Thoracic aorta (tissue), 2 donors: ENCODE measurements at regions not wholly inside any gene's neighbourhood (a gene's known extent, or its start where the extent isn't known, plus 50 kb on each side); places are given as distances from the start of the nearest gene placed in this dataset.

ENCODE experiments used
- ATAC-seq: fragments of 150-250 bp; one replicate; pipeline ENCODE4 v1.8.0; 2017; ENCODE audit warnings: low read depth; ENCODE audit not compliant: insufficient number of reproducible peaks, low FRiP score
- DNase-seq: peaks from one replicate; pipeline ENCODE4 v3.0.0-alpha.2; 2020; ENCODE audit warnings: low spot score
- H3K27ac ChIP-seq, 2 donors: fragments of 200-600 bp; sonication (generic); 1 replicate in 1 of 2; 2 replicates in 1 of 2; pipeline ENCODE4 v1.5.1; 2016; ENCODE audit warnings: mild to moderate bottlenecking in 2 of 2, moderate library complexity in 2 of 2
- H3K27me3 ChIP-seq: fragments of 200-600 bp; sonication (generic); replicated peaks from 2 replicates; pipeline ENCODE4 v1.6.0; 2016; ENCODE audit warnings: mild to moderate bottlenecking; ENCODE audit not compliant: insufficient read depth
- H3K36me3 ChIP-seq: fragments of 200-600 bp; sonication (generic); one replicate; pipeline ENCODE4 v1.5.1; 2016
- H3K4me1 ChIP-seq, 2 donors: fragments of 200-600 bp; sonication (generic); 1 replicate in 1 of 2; 2 replicates in 1 of 2; pipeline versions ENCODE4 v1.5.1 to v1.6.0; 2016; ENCODE audit warnings: low read depth in 2 of 2, mild to moderate bottlenecking in 1 of 2; ENCODE audit not compliant: control insufficient read depth in 1 of 2
- H3K4me3 ChIP-seq: fragments of 200-600 bp; sonication (generic); 2 replicates; pipeline ENCODE4 v1.5.1; 2016; ENCODE audit warnings: mild to moderate bottlenecking
- H3K9me3 ChIP-seq: fragments of 200-600 bp; sonication (generic); 2 replicates; pipeline ENCODE4 v1.5.1; 2016
- CTCF ChIP-seq: fragments of 200-600 bp; sonication (generic); IDR thresholded peaks from one replicate; pipeline ENCODE4 v1.5.1; 2019; ENCODE audit warnings: antibody characterized with exemption

DNA sequence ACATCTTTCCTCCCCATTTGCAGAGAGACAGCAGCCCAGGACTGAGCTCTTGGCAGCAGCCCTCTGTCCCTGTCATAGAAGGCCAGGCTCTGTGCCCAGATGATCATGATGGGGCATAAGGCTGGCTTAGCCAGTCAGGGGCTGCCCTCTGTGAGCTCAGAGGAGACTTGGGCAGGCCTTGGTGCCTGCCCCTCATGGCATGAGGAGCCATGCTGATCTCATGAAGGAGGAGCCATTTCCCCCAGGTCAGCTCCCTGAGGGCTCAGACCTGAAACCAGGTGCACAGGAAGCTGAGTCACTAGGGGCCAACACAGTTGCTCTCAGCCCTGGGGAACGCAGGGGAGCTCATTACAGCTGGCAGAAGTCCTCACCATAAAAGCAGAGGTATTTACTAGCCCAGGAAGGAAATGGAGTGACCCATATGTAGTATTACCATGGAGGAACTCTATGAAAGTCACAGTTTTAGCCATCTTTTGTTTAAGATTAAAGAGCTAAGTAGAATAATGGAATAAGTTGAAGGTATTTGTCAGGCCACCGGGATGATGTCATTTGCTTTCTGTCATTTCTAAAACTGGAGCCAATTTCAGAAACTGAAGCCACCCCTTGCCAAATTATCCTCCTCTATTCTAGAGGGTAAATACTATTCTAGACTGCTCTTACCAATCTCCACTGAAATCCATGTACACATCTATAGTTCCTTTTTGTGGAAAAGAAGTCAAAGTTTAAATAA, 362.4 kb upstream of the ZNF32 start:
- H3K36me3 ChIP-seq, result no peaks in the 10 kb centered on the region
- H3K27me3 ChIP-seq, result no peaks in the 10 kb centered on the region
- no peak overlapping the region for H3K4me3 ChIP-seq
- H3K4me1 ChIP-seq, result peaks cover 13 to 51% of the 10 kb centered on the region in 2 donors
- TF ChIP-seq CTCF, result no peak
- no peaks in the 10 kb centered on the region for H3K9me3 ChIP-seq
- DNase-seq (no peak), ATAC-seq (no peak)
- peak overlapping the region; percentile 14 to 48 for H3K27ac ChIP-seq

- peaks cover 13 to 42% of the 10 kb centered on the region in 2 donors for H3K4me1 ChIP-seq
- H3K36me3 ChIP-seq, result no peaks in the 10 kb centered on the region
- no peak for TF ChIP-seq CTCF
- no peak for ATAC-seq
- DNase-seq, result no peak
- H3K27ac ChIP-seq, result peak overlapping the region in 1 of 2 donors; percentile 64
- H3K9me3 ChIP-seq, result no peaks in the 10 kb centered on the region
- H3K4me3 ChIP-seq, result no peak overlapping the region
- no peaks in the 10 kb centered on the region for H3K27me3 ChIP-seq
These were observed 361.4 kb upstream of the ZNF32 start for GRCh38 chr10:44009891-44010632.

- Histone ChIP-seq H3K27ac (peak overlapping the region; percentile 64 to 74), H3K4me3 (peak overlapping the region; percentile 12)
- no peak for DNase-seq
These were observed 360.4 kb upstream of the ZNF32 start for GRCh38 chr10:44008917-44009709.

DNA sequence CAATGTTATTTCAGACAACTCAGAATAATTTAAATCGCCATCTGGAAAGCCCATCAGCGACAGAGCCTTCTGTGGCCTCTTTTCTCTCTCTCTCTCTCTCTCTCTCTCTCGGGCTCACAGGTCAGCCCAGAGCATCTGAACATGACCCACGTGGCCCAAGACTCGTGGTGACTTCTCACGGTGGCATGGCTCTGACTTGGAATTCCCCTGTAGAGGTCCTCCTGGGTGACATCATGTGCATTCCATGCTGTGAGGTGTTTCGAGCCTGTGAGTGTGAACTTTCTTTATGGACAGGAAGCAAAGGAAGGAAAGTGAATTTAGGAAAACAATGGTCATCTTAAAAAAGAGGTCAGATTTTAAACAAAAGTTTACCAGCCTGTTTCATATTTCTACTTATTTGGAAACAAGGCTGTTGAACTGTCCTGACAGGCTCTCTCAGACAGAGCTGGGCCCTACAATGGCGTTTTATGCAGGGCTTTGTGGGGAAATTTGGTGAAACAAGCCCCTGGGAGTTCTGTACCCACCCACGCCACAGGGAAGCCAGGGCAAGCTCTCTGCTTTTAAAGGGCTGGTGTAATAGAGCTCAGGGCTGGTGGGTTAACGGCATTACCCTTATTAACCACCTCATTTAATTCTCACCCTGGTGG, 359.7 kb upstream of the ZNF32 start:
- H3K27me3 ChIP-seq, result no peaks in the 10 kb centered on the region
- ATAC-seq, result no peak
- DNase-seq, result no peak
- no peaks in the 10 kb centered on the region for H3K9me3 ChIP-seq
- no peak for TF ChIP-seq CTCF
- H3K27ac ChIP-seq, result peak overlapping the region; percentile 64 to 74
- H3K4me3 ChIP-seq, result no peak overlapping the region
- H3K4me1 ChIP-seq, result peaks cover 13 to 42% of the 10 kb centered on the region in 2 donors
- no peaks in the 10 kb centered on the region for H3K36me3 ChIP-seq

More at GRCh38 chr10:44008917-44009709, 360.4 kb upstream of the ZNF32 start:
- Histone ChIP-seq H3K27me3 (no peaks in the 10 kb centered on the region), H3K4me1 (peaks cover 13 to 42% of the 10 kb centered on the region in 2 donors), H3K36me3 (no peaks in the 10 kb centered on the region), H3K9me3 (no peaks in the 10 kb centered on the region)
- no peak for TF ChIP-seq CTCF
- ATAC-seq, result no peak
